HCT116 (cell line): ENCODE measurements at regions not wholly inside any gene's neighbourhood (a gene's known extent, or its start where the extent isn't known, plus 50 kb on each side); places are given as distances from the start of the nearest gene placed in this dataset.

Experiments used
- ATAC-seq: fragments of 200-7000 bp; cut with Tn5 transposase; 2 replicates; pipeline ENCODE4 v1.9.1; 2020; ENCODE audit warnings: mild to moderate bottlenecking, moderate library complexity
- BruUV-seq: library from RNA; stranded (reverse); fragments of 400-500 nt; replicated peaks from 2 replicates; lab custom pipeline; 2021; lab: Mats Ljungman, UMichigan
- CTCF ChIA-PET: fragments of 300-600 bp; sonication (Branson Sonifier 250); formaldehyde crosslinking; loops from one replicate; lab custom pipeline; 2021; ENCODE audit warnings: antibody characterized with exemption; lab: Charles Lee
- POLR2A ChIA-PET: fragments of 300-600, 350-600 bp; sonication (Branson Sonifier 250); formaldehyde crosslinking; loops from one replicate; lab custom pipeline; 2021; ENCODE audit warnings: antibody characterized with exemption; lab: Charles Lee
- RAD21 ChIA-PET, 2 experiments: fragments of 300-600 bp; sonication (Branson Sonifier 250); formaldehyde crosslinking; loops; one replicate each; lab custom pipeline; 2023; ENCODE audit warnings: low total read pairs in 2 of 2; ENCODE audit not compliant: uncharacterized antibody in 2 of 2, unreplicated experiment in 2 of 2, low non-redundant PET in 1 of 2; lab: Charles Lee
- DNase-seq: peaks from one replicate; pipeline ENCODE4 v3.0.0-alpha.2; 2010; ENCODE audit warnings: low read depth, low spot score
- H2AFZ ChIP-seq: fragments of 200-600 bp; shearing (Covaris generic), sonication (generic); 2 replicates; pipeline ENCODE4 v1.6.1; 2017; ENCODE audit warnings: low read depth, mixed run types, mixed read lengths, antibody characterized with exemption, low read length; ENCODE audit not compliant: poor library complexity, severe bottlenecking
- H3K27ac ChIP-seq: 2 replicates; pipeline ENCODE4 v1.5.1; 2012; ENCODE audit warnings: low read depth, low read length
- H3K27me3 ChIP-seq: fragments of 200-600 bp; sonication (generic); 2 replicates; pipeline ENCODE4 v1.6.1; 2016; ENCODE audit warnings: mixed run types, low read length, mixed read lengths; ENCODE audit not compliant: insufficient read depth
- H3K36me3 ChIP-seq, 2 experiments: fragments of 200-500 bp in 1 of 2; fragments of 200-600 bp in 1 of 2; sonication (Bioruptor generic) in 1 of 2; sonication (generic) in 1 of 2; 2 replicates each; pipeline versions ENCODE4 v1.5.1 to v1.6.1; 2014 to 2016; ENCODE audit warnings: low read length in 2 of 2, inconsistent platforms in 1 of 2, mixed read lengths in 1 of 2, mixed run types in 1 of 2; ENCODE audit not compliant: insufficient read depth in 2 of 2, control insufficient read depth in 1 of 2
- H3K4me1 ChIP-seq, 2 experiments: fragments of 200-600 bp in 1 of 2; sonication (generic) in 1 of 2; 2 replicates each; pipeline versions ENCODE4 v1.5.1 to v1.6.1; 2012 to 2017; ENCODE audit warnings: low read length in 2 of 2, inconsistent platforms in 1 of 2, mild to moderate bottlenecking in 1 of 2, mixed read lengths in 1 of 2, mixed run types in 1 of 2, moderate library complexity in 1 of 2; ENCODE audit not compliant: insufficient read depth in 2 of 2, control insufficient read depth in 1 of 2
- H3K4me2 ChIP-seq: fragments of 200-600 bp; sonication (generic); 2 replicates; pipeline ENCODE4 v1.6.1; 2017; ENCODE audit warnings: mixed run types, low read length, mixed read lengths
- H3K4me3 ChIP-seq, 2 experiments: fragments of 200-600 bp in 1 of 2; sonication (generic) in 1 of 2; replicated peaks in 1 of 2; 2 replicates each; pipeline ENCODE4 v1.5.1; 2011 to 2016; ENCODE audit warnings: low read length in 2 of 2, control low read depth in 1 of 2, low read depth in 1 of 2, mild to moderate bottlenecking in 1 of 2, mixed read lengths in 1 of 2, mixed run types in 1 of 2
- H3K79me2 ChIP-seq: fragments of 200-600 bp; sonication (generic); 2 replicates; pipeline ENCODE4 v1.6.1; 2017; ENCODE audit warnings: mild to moderate bottlenecking, mixed run types, low read length, moderate library complexity, mixed read lengths; ENCODE audit not compliant: insufficient read depth
- H3K9ac ChIP-seq: fragments of 200-600 bp; sonication (generic); 2 replicates; pipeline ENCODE4 v1.6.1; 2016; ENCODE audit warnings: low read length, mixed read lengths
- H3K9me2 ChIP-seq: fragments of 200-600 bp; sonication (generic), shearing (Covaris generic); 2 replicates; pipeline ENCODE4 v1.6.1; 2017; ENCODE audit warnings: mixed run types, mild to moderate bottlenecking, moderate library complexity; ENCODE audit not compliant: insufficient read depth
- H3K9me3 ChIP-seq, 2 experiments: fragments of 200-500 bp in 1 of 2; fragments of 200-600 bp in 1 of 2; sonication (Bioruptor generic) in 1 of 2; sonication (generic) in 1 of 2; 2 replicates each; pipeline ENCODE4 v1.6.1; 2014 to 2017; ENCODE audit warnings: low read length in 2 of 2, mixed read lengths in 2 of 2, inconsistent platforms in 1 of 2, low read depth in 1 of 2, mild to moderate bottlenecking in 1 of 2, mixed run types in 1 of 2, moderate library complexity in 1 of 2; ENCODE audit not compliant: control insufficient read depth in 1 of 2, insufficient read depth in 1 of 2
- H4K20me1 ChIP-seq: fragments of 200-600 bp; sonication (generic), shearing (Covaris generic); 2 replicates; pipeline ENCODE4 v1.6.1; 2017; ENCODE audit warnings: mixed run types, mild to moderate bottlenecking, moderate library complexity; ENCODE audit not compliant: insufficient read depth
- CBX3 ChIP-seq: IDR thresholded peaks from 2 replicates; pipeline ENCODE4 v1.6.1; 2012; ENCODE audit warnings: low read depth
- CEBPB ChIP-seq: IDR thresholded peaks from 2 replicates; pipeline ENCODE4 v1.6.1; 2012; ENCODE audit warnings: low read depth
- EGR1 ChIP-seq: IDR thresholded peaks from 2 replicates; pipeline ENCODE4 v1.6.1; 2012; ENCODE audit warnings: low read depth
- ELF1 ChIP-seq: IDR thresholded peaks from 2 replicates; pipeline ENCODE4 v1.6.1; 2012; ENCODE audit warnings: low read depth, borderline replicate concordance
- EZH2 ChIP-seq: fragments of 200-600 bp; sonication (generic); IDR thresholded peaks from 2 replicates; pipeline ENCODE4 v1.6.1; 2017; ENCODE audit warnings: antibody characterized with exemption, mixed run types
- RAD21 ChIP-seq: IDR thresholded peaks from 2 replicates; pipeline ENCODE4 v1.6.1; 2012; ENCODE audit warnings: low read depth, mild to moderate bottlenecking
- SIN3A ChIP-seq: IDR thresholded peaks from 2 replicates; pipeline ENCODE4 v1.6.1; 2012; ENCODE audit warnings: low read depth
- SP1 ChIP-seq: IDR thresholded peaks from 2 replicates; pipeline ENCODE4 v1.6.1; 2012; ENCODE audit warnings: low read depth
- SRF ChIP-seq: IDR thresholded peaks from 2 replicates; pipeline ENCODE4 v1.6.1; 2012; ENCODE audit warnings: low read depth
- TCF7L2 ChIP-seq: IDR thresholded peaks from 2 replicates; pipeline ENCODE4 v1.7.0; 2011; ENCODE audit warnings: borderline replicate concordance, inconsistent platforms; ENCODE audit not compliant: insufficient read depth, insufficient read length; ENCODE audit errors: extremely low read depth
- ZFX ChIP-seq: fragments of 450-650 bp; IDR thresholded peaks from 2 replicates; pipeline ENCODE4 v1.6.1; 2017
- ZNF274 ChIP-seq: fragments of 200-500 bp; sonication (Bioruptor generic); IDR thresholded peaks from 2 replicates; pipeline ENCODE4 v1.6.1; 2014; ENCODE audit warnings: mild to moderate bottlenecking, low read depth, low read length, inconsistent platforms
- intact Hi-C: fragments of 100-400 bp; cut with micrococcal nuclease; formaldehyde crosslinking; loops from 2 replicates; pipeline ENCODE4 v1.10.0; 2022
- TF ChIP-seq, protein P1 (sequence below), 3 experiments: fragments of 200-600 bp in 1 of 3; sonication (generic) in 1 of 3; IDR thresholded peaks in 2 of 3; conservative IDR thresholded peaks in 1 of 3; 2 replicates each; pipeline ENCODE4 v1.5.1; 2012 to 2017; ENCODE audit warnings: low read depth in 2 of 3, low read length in 2 of 3, antibody characterized with exemption in 1 of 3, borderline replicate concordance in 1 of 3, control low read depth in 1 of 3, mild to moderate bottlenecking in 1 of 3, mixed read lengths in 1 of 3, mixed run types in 1 of 3, moderate library complexity in 1 of 3; ENCODE audit not compliant: insufficient read depth in 1 of 3
- TF ChIP-seq, protein P2 (sequence below): IDR thresholded peaks from 2 replicates; pipeline ENCODE4 v1.6.1; 2012
- TF ChIP-seq, protein P3 (sequence below): IDR thresholded peaks from 2 replicates; pipeline ENCODE4 v1.6.1; 2011; ENCODE audit warnings: mild to moderate bottlenecking, low read length, moderate library complexity; ENCODE audit not compliant: insufficient replicate concordance; ENCODE audit errors: extremely low read depth

- Histone ChIP-seq H3K27ac (no peak overlapping the region), H4K20me1 (no peaks in the 10 kb centered on the region), H3K4me2 (no peak overlapping the region), H3K79me2 (no peaks in the 10 kb centered on the region), H3K9me2 (no peaks in the 10 kb centered on the region), H2AFZ (peak overlapping the region; percentile 45), H3K9me3 (no peaks in the 10 kb centered on the region), H3K27me3 (no peaks in the 10 kb centered on the region), H3K4me3 (no peak overlapping the region), H3K4me1 (no peaks in the 10 kb centered on the region), H3K9ac (no peak overlapping the region), H3K36me3 (no peaks in the 10 kb centered on the region)
- TF ChIP-seq SRF = no peak
- no peak for TF ChIP-seq EZH2
- TF ChIP-seq RAD21 = no peak
- TF ChIP-seq, protein P1, sequence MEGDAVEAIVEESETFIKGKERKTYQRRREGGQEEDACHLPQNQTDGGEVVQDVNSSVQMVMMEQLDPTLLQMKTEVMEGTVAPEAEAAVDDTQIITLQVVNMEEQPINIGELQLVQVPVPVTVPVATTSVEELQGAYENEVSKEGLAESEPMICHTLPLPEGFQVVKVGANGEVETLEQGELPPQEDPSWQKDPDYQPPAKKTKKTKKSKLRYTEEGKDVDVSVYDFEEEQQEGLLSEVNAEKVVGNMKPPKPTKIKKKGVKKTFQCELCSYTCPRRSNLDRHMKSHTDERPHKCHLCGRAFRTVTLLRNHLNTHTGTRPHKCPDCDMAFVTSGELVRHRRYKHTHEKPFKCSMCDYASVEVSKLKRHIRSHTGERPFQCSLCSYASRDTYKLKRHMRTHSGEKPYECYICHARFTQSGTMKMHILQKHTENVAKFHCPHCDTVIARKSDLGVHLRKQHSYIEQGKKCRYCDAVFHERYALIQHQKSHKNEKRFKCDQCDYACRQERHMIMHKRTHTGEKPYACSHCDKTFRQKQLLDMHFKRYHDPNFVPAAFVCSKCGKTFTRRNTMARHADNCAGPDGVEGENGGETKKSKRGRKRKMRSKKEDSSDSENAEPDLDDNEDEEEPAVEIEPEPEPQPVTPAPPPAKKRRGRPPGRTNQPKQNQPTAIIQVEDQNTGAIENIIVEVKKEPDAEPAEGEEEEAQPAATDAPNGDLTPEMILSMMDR (IDR thresholded peaks at IDR 0.05 in 2 of 3, conservative IDR thresholded peaks at IDR 0.05 in 1 of 3; ENCODE audit: borderline replicate concordance in 1 of 3, insufficient read depth in 1 of 3, low read depth in 2 of 3, low read length in 2 of 3) = no peak
- TF ChIP-seq CEBPB = no peak
- DNase-seq = no peak
- CTCF ChIA-PET = interaction anchor here (1.3 to 2.1 kb wide), 2 partner anchors 40 to 130 kb away, joined by 4 to 6 read pairs; no protein-coding TSS in a partner anchor
- no peak for ATAC-seq
- RAD21 ChIA-PET = no interaction called here
- POLR2A ChIA-PET = no interaction called here
- no TSS peak for BruUV-seq
- intact Hi-C loops = no loop called here
These were observed 256.9 kb upstream of the RASA1 start for GRCh38 chr5:87010736-87011135.

DNA sequence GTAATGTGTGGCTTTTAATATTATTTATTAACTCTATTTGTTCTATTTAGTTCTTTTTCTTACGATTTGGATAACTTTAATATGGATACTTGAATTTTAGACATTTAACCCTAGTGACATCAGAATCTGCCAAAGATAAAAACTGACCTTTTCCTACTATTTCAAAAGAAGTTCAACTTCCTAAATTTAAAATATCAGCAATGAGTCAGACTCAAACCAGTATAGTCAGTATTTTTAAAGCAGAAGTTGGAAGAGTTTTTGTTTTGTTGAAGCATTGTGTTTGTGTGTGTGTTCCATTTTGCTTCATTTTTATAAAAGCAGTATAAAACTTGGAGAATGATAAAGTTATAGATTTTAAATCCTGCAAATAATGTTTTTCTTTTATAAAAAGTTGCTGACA lies 251.8 kb upstream of the RASA1 start:
- RAD21 ChIA-PET = no interaction called here

More for the DNA sequence above, 251.8 kb upstream of the RASA1 start:
- H3K4me1 ChIP-seq = no peaks in the 10 kb centered on the region
- no TSS peak for BruUV-seq
- CTCF ChIA-PET = no interaction called here
- H3K27me3 ChIP-seq = no peaks in the 10 kb centered on the region
- H4K20me1 ChIP-seq = no peaks in the 10 kb centered on the region
- DNase-seq = no peak
- no peak overlapping the region for H3K4me2 ChIP-seq
- ATAC-seq = no peak
- TF ChIP-seq, protein P2, sequence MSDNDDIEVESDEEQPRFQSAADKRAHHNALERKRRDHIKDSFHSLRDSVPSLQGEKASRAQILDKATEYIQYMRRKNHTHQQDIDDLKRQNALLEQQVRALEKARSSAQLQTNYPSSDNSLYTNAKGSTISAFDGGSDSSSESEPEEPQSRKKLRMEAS = no peak
- TF ChIP-seq ELF1 = no peak
- TF ChIP-seq EGR1 = no peak
- TF ChIP-seq ZFX = no peak
- no peak for TF ChIP-seq SP1
- no peak for TF ChIP-seq ZNF274
- TF ChIP-seq RAD21 = no peak
- no peak for TF ChIP-seq TCF7L2
- TF ChIP-seq, protein P3, sequence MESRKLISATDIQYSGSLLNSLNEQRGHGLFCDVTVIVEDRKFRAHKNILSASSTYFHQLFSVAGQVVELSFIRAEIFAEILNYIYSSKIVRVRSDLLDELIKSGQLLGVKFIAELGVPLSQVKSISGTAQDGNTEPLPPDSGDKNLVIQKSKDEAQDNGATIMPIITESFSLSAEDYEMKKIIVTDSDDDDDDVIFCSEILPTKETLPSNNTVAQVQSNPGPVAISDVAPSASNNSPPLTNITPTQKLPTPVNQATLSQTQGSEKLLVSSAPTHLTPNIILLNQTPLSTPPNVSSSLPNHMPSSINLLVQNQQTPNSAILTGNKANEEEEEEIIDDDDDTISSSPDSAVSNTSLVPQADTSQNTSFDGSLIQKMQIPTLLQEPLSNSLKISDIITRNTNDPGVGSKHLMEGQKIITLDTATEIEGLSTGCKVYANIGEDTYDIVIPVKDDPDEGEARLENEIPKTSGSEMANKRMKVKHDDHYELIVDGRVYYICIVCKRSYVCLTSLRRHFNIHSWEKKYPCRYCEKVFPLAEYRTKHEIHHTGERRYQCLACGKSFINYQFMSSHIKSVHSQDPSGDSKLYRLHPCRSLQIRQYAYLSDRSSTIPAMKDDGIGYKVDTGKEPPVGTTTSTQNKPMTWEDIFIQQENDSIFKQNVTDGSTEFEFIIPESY = no peak
- TF ChIP-seq CBX3 = no peak
- TF ChIP-seq SIN3A = no peak
- no peaks in the 10 kb centered on the region for H3K79me2 ChIP-seq
- no peaks in the 10 kb centered on the region for H3K36me3 ChIP-seq
- H3K27ac ChIP-seq = no peak overlapping the region
- H2AFZ ChIP-seq = no peak overlapping the region
- H3K9me2 ChIP-seq = no peaks in the 10 kb centered on the region
- intact Hi-C loops = no loop called here
- no peaks in the 10 kb centered on the region for H3K9me3 ChIP-seq
- H3K9ac ChIP-seq = no peak overlapping the region
- H3K4me3 ChIP-seq = no peak overlapping the region
- POLR2A ChIA-PET = no interaction called here
